Bronchial epithelial cell (primary cell): ENCODE measurements at regions not wholly inside any gene's neighbourhood (a gene's known extent, or its start where the extent isn't known, plus 50 kb on each side); places are given as distances from the start of the nearest gene placed in this dataset.

Experiments used
- DNase-seq: peaks from one replicate; pipeline ENCODE4 v3.0.0-alpha.2; 2010; ENCODE audit warnings: low read depth
- FAIRE-seq: peaks from 2 replicates; lab custom pipeline; 2011; peaks lifted over from hg19 to GRCh38; lab: Jason Lieb, UNC
- H3K27me3 ChIP-seq: 2 replicates; pipeline ENCODE4 v1.5.1; 2011; ENCODE audit warnings: low read length; ENCODE audit not compliant: control insufficient read depth, insufficient read depth
- H3K36me3 ChIP-seq: 2 replicates; pipeline ENCODE4 v1.5.1; 2011; ENCODE audit warnings: low read length; ENCODE audit not compliant: control insufficient read depth, insufficient read depth
- H3K4me3 ChIP-seq: 2 replicates; pipeline ENCODE4 v1.5.1; 2011; ENCODE audit warnings: mild to moderate bottlenecking, low read depth, low read length, control low read depth
- CTCF ChIP-seq: IDR thresholded peaks from 2 replicates; pipeline ENCODE4 v1.5.1; 2011; ENCODE audit warnings: mild to moderate bottlenecking, moderate library complexity, low read length, control low read depth, inconsistent platforms; ENCODE audit not compliant: insufficient read depth, severe bottlenecking

DNA sequence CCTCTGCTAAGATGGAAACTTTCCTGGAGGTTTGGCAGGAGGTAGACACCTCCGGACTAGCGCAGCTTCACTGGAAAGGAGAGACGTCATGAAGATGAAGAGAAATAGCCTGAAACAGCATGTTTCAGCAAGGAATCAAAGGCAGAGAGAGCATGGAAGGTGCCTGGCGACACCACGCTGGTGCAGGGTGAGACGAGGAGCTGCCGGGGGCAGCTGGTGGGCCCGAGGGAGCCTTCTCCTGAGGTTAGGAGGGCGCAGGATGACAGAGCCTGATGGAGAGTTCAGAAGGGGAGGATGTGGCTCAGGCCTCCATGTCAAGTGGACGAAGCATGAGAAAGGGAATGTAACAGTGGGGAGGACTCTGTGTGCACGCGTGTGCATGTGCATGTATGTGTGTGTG lies 113.6 kb downstream of the TPRA1 start:
- H3K36me3 ChIP-seq: no peaks in the 10 kb centered on the region
- no peak for FAIRE-seq
- peaks cover 3% of the 10 kb centered on the region for H3K27me3 ChIP-seq
- no peak for DNase-seq
- H3K4me3 ChIP-seq: no peak overlapping the region
- TF ChIP-seq CTCF: no peak

DNA sequence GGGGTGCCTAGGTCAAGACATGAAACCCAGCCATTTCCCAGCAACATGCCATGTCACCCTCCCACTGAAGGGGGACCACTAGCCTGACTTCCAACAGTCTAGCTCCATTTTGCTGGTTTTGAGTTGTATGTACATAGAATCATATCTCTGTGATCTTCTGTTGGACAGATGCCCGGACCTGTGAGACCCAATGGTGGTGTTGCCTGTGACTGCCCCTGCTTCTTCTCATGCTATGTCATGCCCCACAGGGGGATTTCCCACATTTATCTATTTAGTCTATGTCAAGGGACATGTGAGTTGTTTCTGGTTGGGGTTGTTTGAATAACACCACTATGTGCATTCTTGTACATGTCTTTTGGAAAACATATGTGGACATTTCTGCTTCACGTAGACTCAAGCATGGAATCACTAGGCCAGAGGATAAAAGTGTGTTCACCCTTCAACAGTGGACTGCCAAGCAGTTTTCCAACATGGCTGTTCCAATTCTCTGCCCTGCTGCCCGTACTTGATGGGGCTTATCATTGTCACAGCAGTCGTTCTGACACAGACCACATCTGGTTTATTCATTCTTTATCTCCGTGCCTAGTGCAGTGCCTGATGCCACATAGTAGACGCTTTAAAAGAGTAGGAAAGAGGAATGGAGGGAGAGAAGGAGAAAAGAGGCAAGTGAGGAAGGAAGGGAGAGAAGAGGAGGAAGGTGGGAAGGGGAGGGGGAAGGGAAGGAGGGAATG lies 114.4 kb downstream of the TPRA1 start:
- H3K4me3 ChIP-seq: no peak overlapping the region
- H3K27me3 ChIP-seq: peaks cover 3% of the 10 kb centered on the region
- no peak for FAIRE-seq
- no peaks in the 10 kb centered on the region for H3K36me3 ChIP-seq
- no peak for TF ChIP-seq CTCF
- no peak for DNase-seq

DNA sequence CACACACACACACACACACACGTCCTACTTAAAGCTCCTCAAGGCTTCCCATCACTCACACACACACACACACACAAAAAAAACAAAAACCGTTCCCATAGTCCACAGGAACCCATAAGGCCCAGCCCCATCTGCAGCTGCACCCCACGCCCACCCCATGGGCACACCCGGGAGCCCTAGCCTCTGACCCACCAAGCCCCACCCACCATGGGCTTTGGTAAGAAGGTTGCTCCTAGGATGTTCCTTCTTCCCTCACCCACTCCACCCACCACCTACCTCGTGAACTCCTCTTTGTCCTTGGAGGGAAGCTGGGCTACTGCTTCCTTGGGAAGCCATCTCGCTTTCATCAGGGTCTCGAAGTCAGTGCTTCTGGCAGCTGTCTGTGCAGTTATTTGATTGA lies 115.1 kb downstream of the TPRA1 start:
- Histone ChIP-seq H3K4me3 (no peak overlapping the region), H3K36me3 (no peaks in the 10 kb centered on the region), H3K27me3 (peaks cover 3% of the 10 kb centered on the region)
- FAIRE-seq: no peak
- TF ChIP-seq CTCF: no peak
- no peak for DNase-seq

DNA sequence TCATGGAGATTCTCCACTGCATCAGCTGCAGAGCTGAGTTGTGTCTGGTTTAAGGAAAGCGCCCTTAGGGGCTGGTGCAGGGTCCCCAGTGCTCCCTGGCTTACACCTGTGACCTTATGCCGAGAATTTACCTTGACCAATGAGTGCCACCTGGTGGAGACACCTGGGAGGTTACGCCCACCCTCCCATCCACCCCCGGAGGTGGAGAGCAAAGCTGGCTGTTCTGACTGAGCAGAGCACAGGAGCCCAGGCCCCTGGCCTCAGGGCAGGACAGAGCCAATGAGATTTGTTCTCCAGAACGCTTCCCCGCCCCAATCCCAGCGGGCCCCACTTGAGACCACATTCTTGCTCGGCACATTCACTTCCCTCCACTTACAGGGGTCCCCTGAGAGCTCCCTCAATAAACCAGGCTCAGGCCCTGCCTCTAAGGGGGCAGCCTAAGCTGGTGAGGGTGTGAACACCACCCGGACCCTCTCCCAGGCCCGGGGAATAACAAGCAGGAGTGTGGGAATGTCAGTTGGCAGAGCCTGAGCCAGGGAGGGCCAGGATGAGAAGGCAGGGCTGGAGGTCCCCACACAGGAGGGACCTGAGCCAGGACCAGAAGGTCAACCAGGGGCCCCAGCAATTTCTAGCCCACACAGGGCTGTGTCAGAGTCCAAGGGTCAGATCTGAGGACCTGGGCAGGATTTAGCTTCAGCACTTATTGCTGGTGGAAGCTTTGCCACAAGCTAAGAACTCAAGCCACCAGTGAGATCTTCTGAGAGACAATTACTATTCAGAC lies 117.1 kb downstream of the TPRA1 start:
- DNase-seq (peak; percentile 29), FAIRE-seq (no peak)
- TF ChIP-seq CTCF: peak; percentile 59

DNA sequence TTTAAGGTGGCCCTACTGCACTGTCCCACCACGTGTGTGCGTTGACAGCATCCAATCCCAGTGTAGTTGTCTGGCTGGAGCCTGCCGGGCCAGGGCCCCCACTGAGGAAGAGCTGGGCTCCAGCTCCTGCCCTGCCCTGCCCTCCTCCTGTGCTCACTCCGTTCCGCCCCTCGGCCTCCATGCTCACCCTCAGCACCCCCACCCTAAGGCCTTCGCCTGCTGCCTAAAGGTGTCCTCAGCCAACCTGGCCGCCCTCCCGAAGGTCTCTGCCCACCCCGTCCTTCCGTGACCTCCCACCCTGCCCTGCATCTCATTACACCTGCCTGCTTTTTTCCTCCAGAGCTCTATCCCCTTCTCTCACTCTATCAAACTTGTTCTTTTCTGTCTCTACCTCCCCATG lies 118.0 kb downstream of the TPRA1 start:
- Histone ChIP-seq H3K36me3 (no peaks in the 10 kb centered on the region), H3K27me3 (no peaks in the 10 kb centered on the region), H3K4me3 (no peak overlapping the region)
- FAIRE-seq (no peak), DNase-seq (no peak)
- no peak for TF ChIP-seq CTCF

More for the DNA sequence above, 117.1 kb downstream of the TPRA1 start:
- H3K27me3 ChIP-seq: peaks cover under 1% of the 10 kb centered on the region
- H3K4me3 ChIP-seq: no peak overlapping the region
- H3K36me3 ChIP-seq: no peaks in the 10 kb centered on the region

GRCh38 chr3:127471142-127471541 lies 119.4 kb downstream of the TPRA1 start:
- no peak overlapping the region for H3K4me3 ChIP-seq
- no peak for TF ChIP-seq CTCF
- peak; percentile 47 for FAIRE-seq
- H3K27me3 ChIP-seq: no peaks in the 10 kb centered on the region
- no peak for DNase-seq
- no peaks in the 10 kb centered on the region for H3K36me3 ChIP-seq
